Lower leg skin (tissue), 4 donors: ENCODE measurements at regions not wholly inside any gene's neighbourhood (a gene's known extent, or its start where the extent isn't known, plus 50 kb on each side); places are given as distances from the start of the nearest gene placed in this dataset.

Experiments
- DNase-seq, 2 donors: peaks; one replicate each; pipeline ENCODE4 v3.0.0-alpha.2; 2019; ENCODE audit warnings: low spot score in 2 of 2
- H3K4me3 ChIP-seq: fragments of 200-600 bp; sonication (generic); 2 replicates; pipeline ENCODE4 v1.5.1; 2017; ENCODE audit warnings: mild to moderate bottlenecking, low read depth; ENCODE audit not compliant: poor library complexity, severe bottlenecking
- POLR2A ChIP-seq, 2 donors: fragments of 450-650 bp; IDR thresholded peaks; one replicate each; pipeline ENCODE4 v1.6.1; 2016 to 2017; ENCODE audit warnings: antibody characterized with exemption in 2 of 2, mild to moderate bottlenecking in 1 of 2, moderate library complexity in 1 of 2
- WGBS, 2 donors: methylation state at CpG; one replicate each; pipeline ENCODE4 v1.1.5; 2018; 5-methylcytosine and 5-hydroxymethylcytosine counted together
- intact Hi-C: fragments of 100-400 bp; cut with DNase I; formaldehyde crosslinking; loops from one replicate; pipeline ENCODE4 v1.15.0; 2023; ENCODE audit warnings: low total_unique reads
- TF ChIP-seq, protein P1 (sequence below), 3 donors: fragments of 450-650 bp; IDR thresholded peaks; one replicate each; pipeline ENCODE4 v1.5.1; 2016; ENCODE audit warnings: antibody characterized with exemption in 3 of 3, mild to moderate bottlenecking in 3 of 3, moderate library complexity in 2 of 3

DNA sequence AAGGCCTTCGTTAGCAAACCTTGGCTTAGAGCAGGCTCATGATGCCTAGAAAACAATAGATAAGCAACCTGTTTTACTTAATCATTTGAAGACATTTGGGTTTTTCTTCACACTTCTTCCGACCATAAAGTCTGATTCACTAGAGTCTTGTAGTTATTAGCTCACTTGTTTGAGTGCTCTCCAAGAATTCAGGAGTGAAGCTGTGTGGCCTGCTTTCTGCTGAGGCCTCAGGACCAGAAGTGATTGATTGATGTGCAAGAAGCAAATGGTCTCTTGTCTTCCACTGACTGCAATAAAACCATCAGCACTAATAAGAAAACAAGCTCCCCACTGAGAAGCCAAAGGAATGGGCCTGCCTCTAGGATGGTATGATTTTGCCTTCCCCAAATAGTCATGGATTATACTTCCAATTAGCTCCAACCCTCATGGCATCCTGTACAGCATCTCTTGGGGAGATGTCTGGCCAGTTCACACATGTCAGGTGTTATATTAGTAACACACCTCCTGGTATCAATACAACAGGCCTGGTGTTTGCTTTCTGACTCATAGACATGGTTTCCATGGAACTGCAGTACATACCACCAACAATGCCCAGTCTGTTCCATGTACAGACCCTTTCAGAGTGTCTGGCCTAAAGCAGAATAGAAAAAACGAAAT lies 317.6 kb downstream of the CWC27 start:
- H3K4me3 ChIP-seq: no peak overlapping the region
- WGBS, 2 donors: 83 to 87% methylated on average over 3 of the region's 3 CpGs
- DNase-seq: no peak
- TF ChIP-seq, protein P1, sequence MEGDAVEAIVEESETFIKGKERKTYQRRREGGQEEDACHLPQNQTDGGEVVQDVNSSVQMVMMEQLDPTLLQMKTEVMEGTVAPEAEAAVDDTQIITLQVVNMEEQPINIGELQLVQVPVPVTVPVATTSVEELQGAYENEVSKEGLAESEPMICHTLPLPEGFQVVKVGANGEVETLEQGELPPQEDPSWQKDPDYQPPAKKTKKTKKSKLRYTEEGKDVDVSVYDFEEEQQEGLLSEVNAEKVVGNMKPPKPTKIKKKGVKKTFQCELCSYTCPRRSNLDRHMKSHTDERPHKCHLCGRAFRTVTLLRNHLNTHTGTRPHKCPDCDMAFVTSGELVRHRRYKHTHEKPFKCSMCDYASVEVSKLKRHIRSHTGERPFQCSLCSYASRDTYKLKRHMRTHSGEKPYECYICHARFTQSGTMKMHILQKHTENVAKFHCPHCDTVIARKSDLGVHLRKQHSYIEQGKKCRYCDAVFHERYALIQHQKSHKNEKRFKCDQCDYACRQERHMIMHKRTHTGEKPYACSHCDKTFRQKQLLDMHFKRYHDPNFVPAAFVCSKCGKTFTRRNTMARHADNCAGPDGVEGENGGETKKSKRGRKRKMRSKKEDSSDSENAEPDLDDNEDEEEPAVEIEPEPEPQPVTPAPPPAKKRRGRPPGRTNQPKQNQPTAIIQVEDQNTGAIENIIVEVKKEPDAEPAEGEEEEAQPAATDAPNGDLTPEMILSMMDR (IDR thresholded peaks at IDR 0.05): no peak
- no peak for TF ChIP-seq POLR2A (IDR thresholded peaks at IDR 0.05)
- intact Hi-C loops: no loop called here

DNA sequence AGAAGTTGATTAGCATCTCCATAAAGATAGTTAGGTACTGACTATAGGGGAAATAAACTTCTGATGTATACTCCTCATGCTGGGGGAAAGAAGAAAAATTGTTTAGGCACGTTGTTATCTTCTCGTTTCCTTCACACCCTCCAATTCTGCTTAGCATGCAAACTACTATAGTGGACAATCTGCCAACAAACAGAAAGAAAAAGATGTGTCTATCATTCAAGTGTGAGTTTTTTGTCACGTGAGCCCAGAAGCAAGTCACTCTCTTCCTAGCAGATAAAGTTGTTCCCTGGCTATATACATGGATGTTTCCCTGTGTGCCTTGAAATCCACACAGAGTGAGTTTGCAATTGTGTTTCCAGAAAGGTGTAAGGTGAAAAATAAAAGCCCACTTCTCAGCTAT lies 318.4 kb downstream of the CWC27 start:
- no peak for DNase-seq
- H3K4me3 ChIP-seq: no peak overlapping the region
- intact Hi-C loops: no loop called here
- WGBS, 2 donors: 54 to 70% methylated on average over 3 of the region's 3 CpGs
- TF ChIP-seq, protein P1 (IDR thresholded peaks at IDR 0.05): no peak
- TF ChIP-seq POLR2A (IDR thresholded peaks at IDR 0.05): no peak

DNA sequence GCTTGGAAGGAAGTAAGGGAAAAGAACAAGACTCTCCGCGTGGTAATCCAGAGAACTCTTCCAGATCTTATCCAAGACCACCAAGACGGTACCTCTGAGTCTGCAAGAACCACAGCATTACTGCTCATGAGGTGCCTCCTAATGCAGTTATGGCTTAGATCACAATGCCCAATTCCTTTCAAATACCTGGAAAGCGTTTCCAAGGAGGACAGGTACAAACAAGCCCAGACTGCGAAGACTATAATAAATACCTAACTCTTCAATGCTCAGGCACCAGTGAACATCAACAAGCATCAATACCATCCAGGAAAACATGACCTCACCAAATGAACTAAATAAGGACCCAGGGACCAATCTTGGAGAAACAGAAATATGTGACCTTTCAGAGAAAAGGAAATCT lies 325.5 kb downstream of the CWC27 start:
- intact Hi-C loops: no loop called here
- 46 to 60% methylated on average over 5 of the region's 5 CpGs for WGBS, 2 donors
- no peak for DNase-seq
- no peak overlapping the region for H3K4me3 ChIP-seq
- TF ChIP-seq POLR2A (IDR thresholded peaks at IDR 0.05): no peak
- TF ChIP-seq, protein P1 (IDR thresholded peaks at IDR 0.05): no peak

DNA sequence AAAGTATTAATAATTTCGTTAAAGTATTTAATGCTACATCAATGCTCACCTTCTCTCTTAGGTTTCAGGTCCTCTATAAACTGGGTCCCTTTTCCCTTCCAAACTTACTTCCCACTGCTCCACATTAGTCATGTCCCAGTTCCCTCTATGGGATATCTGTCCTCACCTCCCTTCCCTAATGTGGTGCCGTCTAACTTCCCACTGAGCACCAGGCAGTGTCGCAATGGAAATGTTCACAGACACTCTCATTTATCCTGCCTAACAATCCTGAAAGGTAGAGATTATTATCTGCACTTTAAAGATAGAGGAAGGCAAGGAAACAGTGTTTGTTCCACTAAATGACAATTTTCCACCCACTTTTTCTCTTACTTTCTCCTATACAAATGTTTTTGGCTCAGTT lies 329.7 kb downstream of the CWC27 start:
- no peak for TF ChIP-seq POLR2A (IDR thresholded peaks at IDR 0.05)
- TF ChIP-seq, protein P1 (IDR thresholded peaks at IDR 0.05): no peak
- 69 to 76% methylated on average over 3 of the region's 3 CpGs for WGBS, 2 donors
- no peak for DNase-seq
- intact Hi-C loops: no loop called here
- no peak overlapping the region for H3K4me3 ChIP-seq
